ENCODE measurements at regions not wholly inside any gene's neighbourhood (a gene's known extent, or its start where the extent isn't known, plus 50 kb on each side); places are given as distances from the start of the nearest gene placed in this dataset.

DNA sequence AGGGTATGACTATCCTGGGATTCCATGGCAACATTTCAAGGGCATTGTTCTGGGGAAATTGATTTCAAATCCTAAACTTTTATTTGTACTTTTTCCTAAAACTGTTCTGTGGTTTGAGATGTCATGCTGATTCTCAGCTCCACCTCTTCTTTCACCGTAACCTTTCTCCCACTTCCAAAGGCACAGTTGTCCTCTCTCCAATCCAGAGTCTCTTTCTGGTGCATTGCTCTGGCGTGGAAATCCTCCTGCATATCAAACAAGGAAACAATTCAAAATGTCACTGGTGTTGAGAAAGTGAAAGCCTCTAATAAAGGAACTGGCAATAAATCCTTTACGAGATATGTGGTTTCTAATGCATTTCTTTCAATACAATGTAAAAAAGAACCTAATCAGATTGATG lies 155.1 kb upstream of the CDH2 start:
- TF ChIP-seq POLR2A (IDR thresholded peaks at IDR 0.05) (no peak), POLR2AphosphoS5 (IDR thresholded peaks at IDR 0.05) (no peak), EP300 (IDR thresholded peaks at IDR 0.05) (no peak)
- TF ChIP-seq, protein P1, sequence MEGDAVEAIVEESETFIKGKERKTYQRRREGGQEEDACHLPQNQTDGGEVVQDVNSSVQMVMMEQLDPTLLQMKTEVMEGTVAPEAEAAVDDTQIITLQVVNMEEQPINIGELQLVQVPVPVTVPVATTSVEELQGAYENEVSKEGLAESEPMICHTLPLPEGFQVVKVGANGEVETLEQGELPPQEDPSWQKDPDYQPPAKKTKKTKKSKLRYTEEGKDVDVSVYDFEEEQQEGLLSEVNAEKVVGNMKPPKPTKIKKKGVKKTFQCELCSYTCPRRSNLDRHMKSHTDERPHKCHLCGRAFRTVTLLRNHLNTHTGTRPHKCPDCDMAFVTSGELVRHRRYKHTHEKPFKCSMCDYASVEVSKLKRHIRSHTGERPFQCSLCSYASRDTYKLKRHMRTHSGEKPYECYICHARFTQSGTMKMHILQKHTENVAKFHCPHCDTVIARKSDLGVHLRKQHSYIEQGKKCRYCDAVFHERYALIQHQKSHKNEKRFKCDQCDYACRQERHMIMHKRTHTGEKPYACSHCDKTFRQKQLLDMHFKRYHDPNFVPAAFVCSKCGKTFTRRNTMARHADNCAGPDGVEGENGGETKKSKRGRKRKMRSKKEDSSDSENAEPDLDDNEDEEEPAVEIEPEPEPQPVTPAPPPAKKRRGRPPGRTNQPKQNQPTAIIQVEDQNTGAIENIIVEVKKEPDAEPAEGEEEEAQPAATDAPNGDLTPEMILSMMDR (IDR thresholded peaks at IDR 0.05) = no peak
